HepG2 (cell line): ENCODE measurements at regions not wholly inside any gene's neighbourhood (a gene's known extent, or its start where the extent isn't known, plus 50 kb on each side); places are given as distances from the start of the nearest gene placed in this dataset.

Experiments used
- ATAC-seq: fragments of 200-7000 bp; cut with Tn5 transposase; 3 replicates; pipeline ENCODE4 v1.9.1; 2020; ENCODE audit warnings: mild to moderate bottlenecking, moderate library complexity
- BruUV-seq: library from RNA; stranded (reverse); fragments of 400-500 nt; replicated peaks from 2 replicates; lab custom pipeline; 2021; lab: Mats Ljungman, UMichigan
- CTCF ChIA-PET: fragments of 300-600 bp; formaldehyde crosslinking; extraction: SDS; loops from one replicate; lab custom pipeline; 2021; ENCODE audit warnings: low total read pairs, inconsistent platforms, low intra/inter-chr PET ratio; lab: Yijun Ruan, JAX
- POLR2A ChIA-PET: fragments of 350-600 bp; sonication (Branson Sonifier 250); formaldehyde crosslinking; loops from one replicate; lab custom pipeline; 2020; ENCODE audit warnings: antibody characterized with exemption, inconsistent platforms; lab: Yijun Ruan, JAX
- DNase-seq: peaks from one replicate; pipeline ENCODE4 v3.0.0-alpha.2; 2015; ENCODE audit warnings: low spot score
- FAIRE-seq: peaks from 3 replicates; lab custom pipeline; 2011; peaks lifted over from hg19 to GRCh38; lab: Jason Lieb, UNC
- H2AFZ ChIP-seq: one replicate; pipeline ENCODE4 v1.6.1; 2011; ENCODE audit warnings: low read length, inconsistent platforms
- H3K27ac ChIP-seq: fragments of 300-600 bp; 3 replicates; pipeline ENCODE4 v1.8.0; 2011; ENCODE audit warnings: mixed run types, mild to moderate bottlenecking, mixed read lengths, low read length, inconsistent platforms; ENCODE audit not compliant: insufficient read depth; ENCODE audit errors: extremely low read length
- H3K27me3 ChIP-seq, 2 experiments: fragments of 200-600 bp in 1 of 2; 2 replicates in 1 of 2; 3 replicates in 1 of 2; pipeline versions ENCODE4 v1.6.0 to v1.8.0; 2011; ENCODE audit warnings: low read length in 2 of 2, mild to moderate bottlenecking in 2 of 2, moderate library complexity in 2 of 2, inconsistent platforms in 1 of 2; ENCODE audit not compliant: insufficient read depth in 2 of 2, control insufficient read depth in 1 of 2
- H3K36me3 ChIP-seq, 2 experiments: fragments of 200-600 bp in 1 of 2; replicated peaks in 1 of 2; 2 replicates in 1 of 2; 3 replicates in 1 of 2; pipeline versions ENCODE4 v1.5.1 to v1.8.0; 2011; ENCODE audit warnings: low read length in 2 of 2, inconsistent platforms in 1 of 2; ENCODE audit not compliant: insufficient read depth in 2 of 2, control insufficient read depth in 1 of 2
- H3K4me1 ChIP-seq: 2 replicates; pipeline ENCODE4 v1.5.1; 2012; ENCODE audit warnings: low read length, inconsistent platforms; ENCODE audit not compliant: insufficient read depth
- H3K4me2 ChIP-seq: 2 replicates; pipeline ENCODE4 v1.6.0; 2011; ENCODE audit warnings: low read depth, low read length, inconsistent platforms
- H3K4me3 ChIP-seq, 3 experiments: fragments of 200-600 bp in 1 of 3; sonication (generic), shearing (Covaris generic) in 1 of 3; replicated peaks in 1 of 3; 2 replicates each; pipeline ENCODE4 v1.5.1; 2011 to 2016; ENCODE audit warnings: low read length in 3 of 3, inconsistent platforms in 2 of 3, low read depth in 2 of 3, mild to moderate bottlenecking in 2 of 3, control low read depth in 1 of 3, mixed read lengths in 1 of 3; ENCODE audit not compliant: insufficient read depth in 1 of 3
- H3K79me2 ChIP-seq: one replicate; pipeline ENCODE4 v1.6.1; 2011; ENCODE audit warnings: low read length, inconsistent platforms; ENCODE audit not compliant: insufficient read depth
- H3K9ac ChIP-seq: 2 replicates; pipeline ENCODE4 v1.6.0; 2011; ENCODE audit warnings: mild to moderate bottlenecking, low read depth, low read length, inconsistent platforms; ENCODE audit not compliant: insufficient read depth
- H3K9me3 ChIP-seq: 2 replicates; pipeline ENCODE4 v1.5.1; 2012; ENCODE audit warnings: mild to moderate bottlenecking, low read length
- H4K20me1 ChIP-seq: 2 replicates; pipeline ENCODE4 v1.6.0; 2011; ENCODE audit warnings: inconsistent platforms, mild to moderate bottlenecking, low read length, moderate library complexity; ENCODE audit not compliant: insufficient read depth
- CEBPZ ChIP-seq: IDR thresholded peaks from 2 replicates; pipeline ENCODE4 v1.6.1; 2012; ENCODE audit warnings: low read length, improper control_type of control experiment
- HMGA1 ChIP-seq: sonication (generic); formaldehyde crosslinking; conservative IDR thresholded peaks from 2 replicates; pipeline ENCODE4 v1.4.0; 2020; ENCODE audit warnings: missing genetic modification reagents
- USF2 ChIP-seq, 2 experiments: sonication (generic) in 1 of 2; formaldehyde crosslinking in 1 of 2; IDR thresholded peaks; 2 replicates each; pipeline versions ENCODE4 v1.5.1 to v1.6.1; 2011 to 2020; ENCODE audit warnings: borderline replicate concordance in 1 of 2, low read depth in 1 of 2, low read length in 1 of 2, mild to moderate bottlenecking in 1 of 2, missing genetic modification reagents in 1 of 2, moderate library complexity in 1 of 2
- ZC3H4 ChIP-seq: sonication (generic); formaldehyde crosslinking; IDR thresholded peaks from 2 replicates; pipeline ENCODE4 v1.4.0; 2020; ENCODE audit warnings: missing genetic modification reagents, borderline replicate concordance
- ZNF704 ChIP-seq: sonication (generic); formaldehyde crosslinking; IDR thresholded peaks from 2 replicates; pipeline ENCODE4 v1.8.1; 2023; ENCODE audit warnings: mild to moderate bottlenecking, inconsistent platforms, moderate library complexity, missing genetic modification reagents, borderline replicate concordance
- WGBS: methylation state at CpG from one replicate; pipeline ENCODE4 v1.1.6; 2017; ENCODE audit warnings: low lambda C conversion rate; 5-methylcytosine and 5-hydroxymethylcytosine counted together
- in situ Hi-C: cut with HindIII; loops from 2 replicates; pipeline ENCODE4 v1.10.0; 2017; ENCODE audit warnings: low pct_unique_long_range_greater_than_20kb; ENCODE audit not compliant: extremely low pct_ligation_motif_present
- intact Hi-C: fragments of 100-400 bp; cut with micrococcal nuclease; formaldehyde crosslinking; loops from one replicate; pipeline ENCODE4 v1.10.0; 2022; ENCODE audit not compliant: unreplicated experiment

- TF ChIP-seq USF2 (IDR thresholded peaks at IDR 0.05; ENCODE audit: low read depth, low read length) (no peak), USF2 (CRISPR knock-in tag; IDR thresholded peaks at IDR 0.05; ENCODE audit: borderline replicate concordance) (no peak)
Observed at GRCh38 chr10:108086502-108086901, 922.0 kb upstream of the SORCS1 start (continued).

- DNase-seq (no peak), ATAC-seq (no peak), FAIRE-seq (no peak)
- H3K4me1 ChIP-seq = no peaks in the 10 kb centered on the region
- no peak overlapping the region for H3K4me3 ChIP-seq
- H3K79me2 ChIP-seq = no peaks in the 10 kb centered on the region
- H3K27ac ChIP-seq = no peak overlapping the region
- no peaks in the 10 kb centered on the region for H3K36me3 ChIP-seq
- no peak overlapping the region for H3K9ac ChIP-seq
- H3K9me3 ChIP-seq = peaks cover 87% of the 10 kb centered on the region
- H4K20me1 ChIP-seq = no peaks in the 10 kb centered on the region
- in situ Hi-C loops (no loop called here), intact Hi-C loops (no loop called here)
- no peak overlapping the region for H3K4me2 ChIP-seq
- H2AFZ ChIP-seq = no peak overlapping the region
- ChIA-PET POLR2A (no interaction called here), CTCF (no interaction called here)
- WGBS = 4% methylated on average over 1 of the region's 1 CpG
- BruUV-seq = no TSS peak
- no peaks in the 10 kb centered on the region for H3K27me3 ChIP-seq
- TF ChIP-seq ZNF704 (CRISPR knock-in tag) (no peak), ZC3H4 (no peak), HMGA1 (CRISPR knock-in tag) (no peak), CEBPZ (no peak)
- TF ChIP-seq, all 625 proteins: peak for 0
Observed at GRCh38 chr10:108082596-108082995, 918.1 kb upstream of the SORCS1 start.
